D721Med (cell line): ENCODE measurements at regions not wholly inside any gene's neighbourhood (a gene's known extent, or its start where the extent isn't known, plus 50 kb on each side); places are given as distances from the start of the nearest gene placed in this dataset.

Experiments
- DNase-seq: peaks from one replicate; pipeline ENCODE4 v3.0.0; 2011; ENCODE audit warnings: low spot score; ENCODE audit not compliant: insufficient read length
- FAIRE-seq: peaks from 2 replicates; lab custom pipeline; 2011; peaks lifted over from hg19 to GRCh38; lab: Jason Lieb, UNC
- TF ChIP-seq, protein P1 (sequence below): IDR thresholded peaks from 2 replicates; pipeline ENCODE4 v1.5.1; 2012; ENCODE audit warnings: mild to moderate bottlenecking, control low read depth; ENCODE audit not compliant: insufficient read depth; ENCODE audit errors: missing control alignments

DNA sequence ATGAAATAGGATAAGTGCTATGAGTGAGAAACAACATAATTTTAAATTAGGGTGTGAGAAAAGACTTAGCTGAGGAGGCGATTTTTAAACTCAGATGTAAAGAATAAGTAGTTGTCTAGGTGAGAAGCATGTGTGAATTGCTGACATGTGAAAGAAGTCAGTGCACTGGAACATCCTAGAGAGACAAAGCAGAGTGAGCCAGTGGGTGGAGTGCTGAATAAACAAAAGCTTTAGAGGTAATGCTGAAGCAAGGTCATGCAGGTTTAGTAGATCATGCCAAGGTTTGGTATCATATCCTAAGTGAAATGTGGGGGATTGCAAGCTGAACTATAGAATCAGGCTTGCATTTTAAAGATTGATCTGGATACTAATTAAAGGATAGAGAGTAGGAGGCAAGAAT is 89.4 kb downstream of the KIF2B start:
- no peak for FAIRE-seq
- TF ChIP-seq, protein P1, sequence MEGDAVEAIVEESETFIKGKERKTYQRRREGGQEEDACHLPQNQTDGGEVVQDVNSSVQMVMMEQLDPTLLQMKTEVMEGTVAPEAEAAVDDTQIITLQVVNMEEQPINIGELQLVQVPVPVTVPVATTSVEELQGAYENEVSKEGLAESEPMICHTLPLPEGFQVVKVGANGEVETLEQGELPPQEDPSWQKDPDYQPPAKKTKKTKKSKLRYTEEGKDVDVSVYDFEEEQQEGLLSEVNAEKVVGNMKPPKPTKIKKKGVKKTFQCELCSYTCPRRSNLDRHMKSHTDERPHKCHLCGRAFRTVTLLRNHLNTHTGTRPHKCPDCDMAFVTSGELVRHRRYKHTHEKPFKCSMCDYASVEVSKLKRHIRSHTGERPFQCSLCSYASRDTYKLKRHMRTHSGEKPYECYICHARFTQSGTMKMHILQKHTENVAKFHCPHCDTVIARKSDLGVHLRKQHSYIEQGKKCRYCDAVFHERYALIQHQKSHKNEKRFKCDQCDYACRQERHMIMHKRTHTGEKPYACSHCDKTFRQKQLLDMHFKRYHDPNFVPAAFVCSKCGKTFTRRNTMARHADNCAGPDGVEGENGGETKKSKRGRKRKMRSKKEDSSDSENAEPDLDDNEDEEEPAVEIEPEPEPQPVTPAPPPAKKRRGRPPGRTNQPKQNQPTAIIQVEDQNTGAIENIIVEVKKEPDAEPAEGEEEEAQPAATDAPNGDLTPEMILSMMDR: no peak
- DNase-seq: no peak

DNA sequence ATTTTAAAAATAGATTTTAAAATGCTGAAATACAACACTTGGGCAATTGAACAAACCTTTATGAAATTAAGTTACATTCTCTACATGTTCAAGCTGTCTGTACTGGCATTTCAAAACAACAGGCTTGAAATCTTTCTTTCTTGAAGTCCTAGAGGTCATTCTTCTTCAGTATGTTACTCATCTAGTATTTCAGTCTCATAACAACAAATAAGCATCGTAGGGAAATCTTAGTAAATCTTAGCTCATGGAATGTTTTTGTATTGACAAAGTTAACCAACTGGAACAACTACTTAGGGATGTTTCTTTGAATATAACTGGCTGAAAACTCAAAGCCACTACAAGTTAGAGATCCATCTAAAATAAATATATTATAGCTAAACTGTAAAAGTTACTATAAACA is 96.6 kb downstream of the KIF2B start:
- TF ChIP-seq, protein P1: no peak
- DNase-seq (no peak), FAIRE-seq (no peak)

DNA sequence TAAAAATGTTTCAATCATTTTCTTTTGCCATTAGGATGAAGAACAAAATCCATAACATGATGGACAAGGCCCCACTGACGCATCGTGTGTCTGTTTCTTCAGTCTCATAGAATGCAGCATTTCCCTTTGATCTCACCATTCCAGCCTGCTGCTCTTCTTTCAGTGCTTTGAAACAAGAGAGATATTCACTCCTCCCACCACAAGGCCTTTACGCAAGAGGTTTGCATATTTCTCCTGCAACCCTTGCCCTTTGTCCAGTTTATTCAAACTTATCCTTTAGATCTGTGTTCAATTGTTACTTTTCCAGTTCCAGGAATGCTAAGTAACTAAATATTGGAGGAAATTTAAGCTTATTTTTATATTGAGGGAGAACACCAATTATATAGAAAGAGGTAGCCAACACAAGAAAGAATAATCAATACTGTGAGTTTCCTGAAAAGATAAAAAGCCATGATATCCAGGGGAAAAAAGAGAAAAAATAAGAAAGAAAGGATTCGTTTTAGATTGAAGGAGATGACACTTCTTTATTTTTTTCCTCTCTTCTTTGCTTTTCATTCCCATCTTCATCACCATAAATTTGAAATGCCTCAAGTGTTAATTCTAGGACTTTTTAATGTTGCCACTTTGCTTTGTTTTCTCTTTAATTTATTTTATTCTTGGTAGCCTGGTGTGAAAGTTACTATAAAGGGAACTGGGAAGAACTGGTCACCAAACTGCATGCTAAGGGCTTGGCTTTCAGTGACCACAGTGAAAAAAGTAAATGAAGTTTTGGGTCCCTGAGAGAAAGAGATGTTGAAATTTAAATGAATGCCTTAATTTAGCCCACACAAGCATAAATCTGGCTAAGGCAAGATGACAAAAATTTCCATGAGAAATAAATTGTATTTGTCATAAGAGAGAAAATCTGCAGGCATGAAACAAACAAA is 102.1 kb downstream of the KIF2B start:
- DNase-seq: no peak
- TF ChIP-seq, protein P1: no peak
- no peak for FAIRE-seq

DNA sequence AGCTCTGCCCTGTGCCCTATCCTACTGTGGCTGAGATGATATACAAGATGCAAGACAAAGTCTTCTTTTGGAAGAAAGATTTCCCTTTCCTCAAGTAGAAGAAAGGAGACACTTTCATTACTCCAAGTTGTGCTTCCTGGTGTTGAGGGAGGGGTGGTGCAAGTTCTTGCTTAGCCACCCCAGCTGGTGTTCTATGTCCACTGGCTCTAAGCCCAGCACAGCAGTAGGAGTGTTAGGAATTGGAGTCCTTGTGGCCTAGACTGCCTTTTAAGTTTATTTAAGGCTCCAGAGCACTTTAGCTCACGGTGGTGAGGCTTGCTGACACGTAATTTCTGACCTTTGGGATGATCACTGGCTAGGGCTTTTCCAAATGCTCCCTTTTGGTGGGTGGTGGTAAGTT is 109.7 kb downstream of the KIF2B start:
- FAIRE-seq: no peak
- TF ChIP-seq, protein P1: no peak
- no peak for DNase-seq

DNA sequence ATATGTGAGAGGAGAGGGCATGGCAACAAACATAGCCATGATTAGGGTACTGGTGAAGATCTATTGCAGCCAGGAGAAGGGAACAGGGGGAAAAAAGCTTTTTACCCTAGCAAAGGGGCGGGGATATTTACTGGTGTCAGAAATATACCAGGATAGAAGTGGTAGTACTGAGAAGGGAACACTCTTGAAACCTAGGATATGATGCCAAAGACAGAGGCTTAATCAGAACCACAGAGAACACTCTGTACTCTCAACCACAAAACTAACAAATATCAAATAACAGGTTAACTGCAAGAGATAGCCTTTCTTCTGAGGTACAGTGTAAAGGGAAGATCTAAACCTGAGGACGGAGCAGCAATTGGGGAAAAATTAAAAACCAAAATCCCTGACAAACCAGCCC is 112.2 kb downstream of the KIF2B start:
- no peak for DNase-seq
- TF ChIP-seq, protein P1: no peak
- FAIRE-seq: no peak

DNA sequence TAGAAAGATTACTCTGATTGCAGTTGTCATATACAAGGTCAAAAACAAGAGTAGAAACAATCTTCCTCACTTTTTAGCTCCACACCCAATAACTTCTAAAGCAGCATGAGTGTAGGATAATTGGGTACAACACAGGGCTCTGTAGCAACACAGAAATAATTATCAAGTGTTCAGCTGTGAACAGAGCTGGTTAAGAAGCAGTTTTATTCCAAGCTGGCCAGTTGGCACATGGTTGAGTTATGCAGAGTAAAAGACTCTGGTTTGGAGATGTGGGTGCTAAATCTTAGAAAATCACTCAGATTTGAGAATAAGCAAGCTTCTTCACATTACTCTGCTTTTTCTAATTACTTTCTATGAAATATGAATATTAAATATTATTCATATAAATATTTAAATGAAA is 118.5 kb downstream of the KIF2B start:
- DNase-seq (no peak), FAIRE-seq (no peak)
- TF ChIP-seq, protein P1: no peak

DNA sequence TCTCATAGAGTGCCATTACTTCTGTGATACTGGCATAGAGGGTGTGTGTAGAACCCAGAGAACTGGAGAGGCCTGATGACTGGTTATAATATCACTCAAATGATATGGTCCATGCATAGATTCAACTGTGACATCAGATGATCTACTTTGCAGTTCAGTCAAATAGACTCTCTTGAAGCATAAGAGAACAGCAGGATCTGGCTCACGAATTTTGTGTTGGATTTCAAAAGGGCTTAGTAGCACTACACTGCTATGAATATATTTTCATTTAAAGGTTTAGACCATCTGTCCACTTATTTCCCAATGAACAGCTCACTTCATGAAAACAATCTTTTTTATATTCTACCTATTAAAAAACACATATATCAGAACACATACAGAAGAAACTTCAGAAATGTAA is 119.7 kb downstream of the KIF2B start:
- no peak for DNase-seq
- no peak for FAIRE-seq
- TF ChIP-seq, protein P1: no peak
